NT2/D1 (cell line): ENCODE measurements at regions not wholly inside any gene's neighbourhood (a gene's known extent, or its start where the extent isn't known, plus 50 kb on each side); places are given as distances from the start of the nearest gene placed in this dataset.

ENCODE experiments used
- DNase-seq: peaks from one replicate; pipeline ENCODE4 v3.0.0-alpha.2; 2011; ENCODE audit warnings: low read depth, low spot score
- H3K27me3 ChIP-seq: 2 replicates; pipeline ENCODE4 v1.6.0; 2011; ENCODE audit warnings: mild to moderate bottlenecking; ENCODE audit not compliant: insufficient read length, insufficient read depth
- H3K36me3 ChIP-seq: 2 replicates; pipeline ENCODE4 v1.6.1; 2011; ENCODE audit warnings: mild to moderate bottlenecking, low read length, mixed read lengths; ENCODE audit not compliant: insufficient read depth, insufficient read length
- H3K4me1 ChIP-seq: 2 replicates; pipeline ENCODE4 v1.5.1; 2011; ENCODE audit not compliant: insufficient read depth, insufficient read length
- H3K4me3 ChIP-seq: 2 replicates; pipeline ENCODE4 v1.5.1; 2011; ENCODE audit warnings: low read depth; ENCODE audit not compliant: insufficient read length
- H3K9ac ChIP-seq: 2 replicates; pipeline ENCODE4 v1.6.0; 2011; ENCODE audit warnings: low read depth; ENCODE audit not compliant: insufficient read length
- H3K9me3 ChIP-seq: 2 replicates; pipeline ENCODE4 v1.5.1; 2011; ENCODE audit warnings: mild to moderate bottlenecking, low read length; ENCODE audit not compliant: insufficient read depth
- SUZ12 ChIP-seq: IDR thresholded peaks from 2 replicates; pipeline ENCODE4 v1.6.1; 2011; ENCODE audit not compliant: insufficient read length, insufficient read depth; ENCODE audit errors: extremely low read depth
- YY1 ChIP-seq: IDR thresholded peaks from 2 replicates; pipeline ENCODE4 v1.6.1; 2011; ENCODE audit not compliant: insufficient read length, insufficient read depth
- ZNF274 ChIP-seq: IDR thresholded peaks from 2 replicates; pipeline ENCODE4 v1.6.1; 2011; ENCODE audit warnings: mild to moderate bottlenecking, low read depth, low read length

DNA sequence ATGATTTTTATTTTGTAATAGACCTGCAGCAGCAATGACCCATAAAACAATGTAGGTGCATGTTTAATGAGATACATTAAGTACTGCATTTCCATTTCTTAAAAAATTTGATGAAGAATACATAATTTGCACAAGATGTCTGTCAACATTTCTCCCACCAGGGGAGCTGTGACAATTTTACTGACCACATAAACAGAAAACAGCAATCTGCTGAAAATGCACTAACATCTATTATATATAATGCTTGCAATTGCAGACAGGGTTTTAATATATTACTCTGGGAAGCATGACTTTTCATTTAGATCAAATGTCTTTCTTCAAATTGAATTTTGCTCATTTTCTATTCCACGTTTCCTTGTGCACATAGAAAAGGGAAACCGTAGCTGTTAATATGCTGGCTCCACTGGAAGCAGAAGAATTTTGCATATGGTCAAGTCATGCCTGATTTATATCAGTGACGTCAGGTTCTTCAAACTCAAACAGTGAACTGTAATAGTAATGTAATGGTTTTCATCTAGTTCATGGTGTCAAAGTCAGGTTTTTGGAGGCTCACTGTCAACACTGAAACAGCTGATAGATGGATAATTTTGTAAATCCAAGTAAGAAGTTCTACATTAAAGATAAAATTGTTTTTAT, 79.8 kb upstream of the IGF1R start:
- no peaks in the 10 kb centered on the region for H3K9me3 ChIP-seq
- TF ChIP-seq YY1 = no peak
- TF ChIP-seq SUZ12 = no peak
- H3K4me1 ChIP-seq = no peaks in the 10 kb centered on the region
- no peak overlapping the region for H3K4me3 ChIP-seq
- H3K27me3 ChIP-seq = no peaks in the 10 kb centered on the region
- no peak for DNase-seq
- no peaks in the 10 kb centered on the region for H3K36me3 ChIP-seq
- no peak overlapping the region for H3K9ac ChIP-seq

DNA sequence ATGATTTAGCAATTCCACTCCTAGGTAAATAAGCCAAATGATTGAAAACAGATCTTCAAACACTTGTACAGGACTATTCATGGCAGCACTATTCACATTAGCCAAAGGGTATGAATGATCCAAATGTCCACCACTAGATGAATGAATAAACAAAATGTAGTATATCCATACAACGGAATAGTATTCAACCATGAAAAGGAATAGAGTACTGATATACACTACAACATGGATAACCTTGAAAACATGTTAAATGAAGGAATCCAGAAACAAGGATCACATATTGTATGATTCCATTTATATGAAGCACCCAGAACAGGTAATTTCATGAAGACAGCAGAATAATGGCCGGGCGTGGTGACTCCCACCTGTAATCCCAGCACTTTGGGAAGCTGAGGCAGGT, 78.2 kb upstream of the IGF1R start:
- Histone ChIP-seq H3K9me3 (no peaks in the 10 kb centered on the region), H3K36me3 (no peaks in the 10 kb centered on the region), H3K4me3 (no peak overlapping the region), H3K27me3 (no peaks in the 10 kb centered on the region), H3K4me1 (no peaks in the 10 kb centered on the region), H3K9ac (no peak overlapping the region)
- TF ChIP-seq YY1 (no peak), SUZ12 (no peak), ZNF274 (no peak)
- DNase-seq = no peak

DNA sequence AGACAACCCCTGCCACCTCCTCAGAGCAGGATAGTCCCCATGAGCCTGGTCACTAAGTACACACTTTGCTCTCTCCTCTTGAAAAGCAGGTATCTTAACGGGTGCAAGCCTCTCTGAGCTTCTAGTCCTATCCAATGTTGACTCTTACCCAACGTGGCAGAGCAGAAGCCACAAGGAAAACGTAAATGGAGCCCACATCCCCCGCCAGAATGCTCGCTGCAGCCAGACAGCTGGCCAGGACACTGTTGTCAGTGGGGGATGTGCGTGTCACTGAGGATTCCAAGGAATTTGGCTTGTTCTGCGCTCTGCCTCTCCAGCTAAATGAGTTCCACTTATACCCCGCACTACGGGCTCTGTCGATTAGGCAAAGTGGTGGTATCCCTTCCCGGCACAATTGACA, 67.8 kb upstream of the IGF1R start:
- Histone ChIP-seq H3K4me1 (peaks cover 4% of the 10 kb centered on the region), H3K4me3 (no peak overlapping the region), H3K9ac (no peak overlapping the region), H3K27me3 (no peaks in the 10 kb centered on the region), H3K9me3 (peaks cover 14% of the 10 kb centered on the region), H3K36me3 (no peaks in the 10 kb centered on the region)
- DNase-seq = no peak
- TF ChIP-seq YY1 (no peak), SUZ12 (no peak), ZNF274 (no peak)

DNA sequence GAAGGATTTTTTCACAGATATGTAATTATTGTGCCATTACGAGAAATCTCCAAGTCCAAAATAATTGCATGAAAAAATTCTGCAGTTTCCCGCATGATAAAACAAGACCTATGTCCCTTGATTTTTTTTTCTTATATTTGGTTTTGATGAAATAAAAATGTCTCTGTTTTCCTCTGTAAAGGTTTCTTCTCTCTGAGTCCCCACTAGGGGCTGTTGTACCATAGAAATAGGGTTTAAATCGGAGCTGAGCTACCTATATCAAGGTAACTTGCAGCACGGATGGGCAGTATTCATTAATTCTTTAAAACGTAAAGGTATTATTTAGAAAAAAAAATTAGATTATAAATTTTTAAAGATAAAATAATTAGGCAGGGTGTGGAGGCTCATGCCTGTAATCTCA, 66.6 kb upstream of the IGF1R start:
- no peaks in the 10 kb centered on the region for H3K27me3 ChIP-seq
- DNase-seq = no peak
- H3K4me3 ChIP-seq = no peak overlapping the region
- peaks cover 14% of the 10 kb centered on the region for H3K9me3 ChIP-seq
- no peak for TF ChIP-seq SUZ12
- TF ChIP-seq YY1 = no peak
- TF ChIP-seq ZNF274 = no peak
- peaks cover 4% of the 10 kb centered on the region for H3K4me1 ChIP-seq
- H3K36me3 ChIP-seq = no peaks in the 10 kb centered on the region
- no peak overlapping the region for H3K9ac ChIP-seq

DNA sequence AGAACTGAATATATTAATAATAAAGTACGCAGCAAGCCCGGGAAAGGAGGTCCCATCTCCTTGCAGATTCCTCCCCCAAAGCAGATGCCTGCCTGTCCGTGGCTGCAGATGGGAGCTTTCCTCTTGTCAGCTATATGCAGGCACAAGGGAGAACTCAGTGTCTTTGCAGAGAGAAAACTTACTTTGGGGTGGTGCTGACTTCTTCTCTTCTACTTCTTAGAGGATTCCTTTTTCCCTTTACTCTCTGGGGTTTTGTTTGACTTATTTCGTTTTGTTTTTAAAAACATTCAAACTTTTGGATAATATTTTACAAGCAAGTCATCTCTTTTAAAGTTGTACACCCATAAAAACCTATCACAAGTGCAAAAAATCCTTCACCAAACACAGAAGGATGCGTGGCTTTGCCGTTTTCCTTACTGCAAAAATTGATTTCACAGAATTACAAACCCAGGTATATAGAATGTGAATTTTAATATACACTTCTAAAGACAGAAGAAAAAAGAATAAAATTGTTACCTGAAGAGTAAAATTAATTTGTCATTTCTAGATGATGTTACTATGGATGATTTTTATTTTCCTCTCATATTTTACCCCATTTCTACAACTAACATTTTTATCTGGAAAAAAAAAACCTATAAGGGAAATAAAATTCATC, 65.3 kb upstream of the IGF1R start:
- Histone ChIP-seq H3K4me1 (peaks cover 4% of the 10 kb centered on the region), H3K27me3 (no peaks in the 10 kb centered on the region), H3K9me3 (peaks cover 13% of the 10 kb centered on the region), H3K4me3 (no peak overlapping the region), H3K9ac (no peak overlapping the region), H3K36me3 (no peaks in the 10 kb centered on the region)
- DNase-seq = no peak
- TF ChIP-seq ZNF274 (no peak), YY1 (no peak), SUZ12 (no peak)

DNA sequence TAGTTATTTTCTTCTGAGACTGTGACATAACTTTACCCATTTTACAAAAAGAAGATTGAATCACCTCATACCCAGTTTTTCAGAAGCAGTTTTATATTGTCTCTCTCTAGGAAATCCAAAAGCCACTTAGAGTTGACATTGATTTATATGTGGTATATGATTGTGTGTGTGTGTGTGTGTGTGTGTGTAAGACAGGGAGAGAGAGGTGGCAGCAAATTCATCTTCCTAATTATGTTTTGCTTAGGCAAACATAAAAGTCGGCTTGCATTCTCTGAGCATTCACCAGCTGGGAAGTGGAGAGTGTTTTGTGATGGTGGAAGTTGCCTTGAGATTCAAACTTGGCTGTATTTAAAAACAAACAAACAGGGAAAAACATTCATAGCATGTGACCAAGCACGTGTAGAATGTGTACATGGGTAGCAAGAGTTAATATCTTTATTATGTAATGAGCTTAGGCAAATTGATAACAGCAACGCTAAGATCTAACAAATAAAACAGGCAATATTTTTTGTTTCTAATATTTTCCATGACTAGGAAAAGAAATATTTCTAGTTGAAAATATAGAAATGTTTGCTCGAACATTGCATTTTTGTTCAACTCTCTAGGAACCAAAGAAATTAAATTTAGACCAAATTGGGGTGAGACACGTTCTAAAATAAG, 64.4 kb upstream of the IGF1R start:
- TF ChIP-seq ZNF274 (no peak), YY1 (no peak), SUZ12 (no peak)
- H3K27me3 ChIP-seq = no peaks in the 10 kb centered on the region
- H3K4me3 ChIP-seq = no peak overlapping the region
- H3K4me1 ChIP-seq = peaks cover 4% of the 10 kb centered on the region
- no peak for DNase-seq
- no peak overlapping the region for H3K9ac ChIP-seq
- H3K9me3 ChIP-seq = peaks cover 5% of the 10 kb centered on the region
- H3K36me3 ChIP-seq = no peaks in the 10 kb centered on the region

DNA sequence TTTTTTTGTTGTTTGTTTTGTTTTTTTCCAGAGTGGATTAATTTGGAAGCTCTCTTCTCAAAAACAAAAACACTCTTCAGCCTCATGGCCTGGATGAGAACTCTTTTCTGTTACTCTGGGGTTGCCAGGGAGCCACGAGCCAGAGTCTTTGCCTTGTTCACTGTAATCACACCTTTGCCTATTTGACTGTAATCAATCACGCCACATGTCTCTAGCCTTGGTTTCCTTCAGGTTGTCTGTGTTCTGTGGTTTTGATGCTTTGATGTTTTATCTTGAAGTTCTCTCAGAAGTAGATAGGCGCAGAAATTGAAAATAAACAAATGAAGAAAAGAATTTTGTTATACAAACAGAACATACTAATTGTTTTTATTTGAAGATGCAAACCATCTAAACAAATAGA, 62.3 kb upstream of the IGF1R start:
- Histone ChIP-seq H3K27me3 (no peaks in the 10 kb centered on the region), H3K36me3 (no peaks in the 10 kb centered on the region), H3K9me3 (no peaks in the 10 kb centered on the region), H3K4me3 (no peak overlapping the region), H3K4me1 (no peaks in the 10 kb centered on the region), H3K9ac (no peak overlapping the region)
- DNase-seq = no peak
- TF ChIP-seq YY1 (no peak), SUZ12 (no peak), ZNF274 (no peak)
